ENCODE measurements at regions not wholly inside any gene's neighbourhood (a gene's known extent, or its start where the extent isn't known, plus 50 kb on each side); places are given as distances from the start of the nearest gene placed in this dataset.

- no peak for DNase-seq
- Histone ChIP-seq H3K27me3 (replicated peaks; ENCODE audit: insufficient read depth, low read length) (no peaks in the 10 kb centered on the region), H4K20me1 (ENCODE audit: insufficient read depth, low read length) (no peaks in the 10 kb centered on the region), H3K9me2 (replicated peaks; ENCODE audit: insufficient read depth, low read length) (no peaks in the 10 kb centered on the region), H3F3A (ENCODE audit: insufficient read depth, low read length) (no peaks in the 10 kb centered on the region), H3K4me2 (ENCODE audit: low read depth, low read length) (no peak overlapping the region), H3K9ac (ENCODE audit: low read length) (no peak overlapping the region), H3K79me2 (ENCODE audit: low read length) (no peaks in the 10 kb centered on the region), H3K4me1 (ENCODE audit: low read length) (no peaks in the 10 kb centered on the region), H3K27ac (ENCODE audit: low read length) (no peak overlapping the region), H3K36me3 (replicated peaks; ENCODE audit: insufficient read depth, low read length) (no peaks in the 10 kb centered on the region), H3K4me3 (ENCODE audit: low read length) (no peak overlapping the region), H3K9me3 (replicated peaks; ENCODE audit: insufficient read depth, low read length) (no peaks in the 10 kb centered on the region), H2AFZ (ENCODE audit: low read length) (no peak overlapping the region)
- no peak for TF ChIP-seq CTCF (IDR thresholded peaks at IDR 0.05; ENCODE audit: low read length)
- no peak for TF ChIP-seq EZH2 (optimal IDR thresholded peaks at IDR 0.05; ENCODE audit: low read depth, low read length)
- TF ChIP-seq EZH2phosphoT487 (IDR thresholded peaks at IDR 0.05; ENCODE audit: low read length), result no peak
Observed at GRCh38 chr13:69094485-69094884, 1013.1 kb upstream of the ATXN8OS start.

GRCh38 chr13:69092615-69093322, 1014.9 kb upstream of the ATXN8OS start:
- Histone ChIP-seq H3K9me3 (replicated peaks; ENCODE audit: insufficient read depth, low read length) (no peaks in the 10 kb centered on the region), H3K4me2 (ENCODE audit: low read depth, low read length) (no peak overlapping the region), H3K27me3 (replicated peaks; ENCODE audit: insufficient read depth, low read length) (no peaks in the 10 kb centered on the region), H3K27ac (ENCODE audit: low read length) (no peak overlapping the region), H3F3A (ENCODE audit: insufficient read depth, low read length) (no peaks in the 10 kb centered on the region), H3K9me2 (replicated peaks; ENCODE audit: insufficient read depth, low read length) (no peaks in the 10 kb centered on the region), H3K79me2 (ENCODE audit: low read length) (no peaks in the 10 kb centered on the region), H3K9ac (ENCODE audit: low read length) (no peak overlapping the region), H3K4me1 (ENCODE audit: low read length) (no peaks in the 10 kb centered on the region), H3K4me3 (ENCODE audit: low read length) (no peak overlapping the region), H3K36me3 (replicated peaks; ENCODE audit: insufficient read depth, low read length) (no peaks in the 10 kb centered on the region), H2AFZ (ENCODE audit: low read length) (no peak overlapping the region), H4K20me1 (ENCODE audit: insufficient read depth, low read length) (no peaks in the 10 kb centered on the region)
- TF ChIP-seq CTCF (IDR thresholded peaks at IDR 0.05; ENCODE audit: low read length) (no peak), EZH2phosphoT487 (IDR thresholded peaks at IDR 0.05; ENCODE audit: low read length) (no peak), EZH2 (optimal IDR thresholded peaks at IDR 0.05; ENCODE audit: low read depth, low read length) (no peak)
- no peak for DNase-seq

- Histone ChIP-seq H3K27ac (ENCODE audit: low read length) (no peak overlapping the region), H3K4me2 (ENCODE audit: low read depth, low read length) (no peak overlapping the region), H3K27me3 (replicated peaks; ENCODE audit: insufficient read depth, low read length) (no peaks in the 10 kb centered on the region), H3K9me2 (replicated peaks; ENCODE audit: insufficient read depth, low read length) (no peaks in the 10 kb centered on the region), H3K9me3 (replicated peaks; ENCODE audit: insufficient read depth, low read length) (no peaks in the 10 kb centered on the region), H3K9ac (ENCODE audit: low read length) (no peak overlapping the region), H4K20me1 (ENCODE audit: insufficient read depth, low read length) (no peaks in the 10 kb centered on the region), H2AFZ (ENCODE audit: low read length) (no peak overlapping the region), H3K4me1 (ENCODE audit: low read length) (no peaks in the 10 kb centered on the region), H3K36me3 (replicated peaks; ENCODE audit: insufficient read depth, low read length) (no peaks in the 10 kb centered on the region), H3K4me3 (ENCODE audit: low read length) (no peak overlapping the region), H3K79me2 (ENCODE audit: low read length) (no peaks in the 10 kb centered on the region), H3F3A (ENCODE audit: insufficient read depth, low read length) (no peaks in the 10 kb centered on the region)
- TF ChIP-seq EZH2phosphoT487 (IDR thresholded peaks at IDR 0.05; ENCODE audit: low read length), result no peak
- TF ChIP-seq CTCF (IDR thresholded peaks at IDR 0.05; ENCODE audit: low read length), result no peak
- TF ChIP-seq EZH2 (optimal IDR thresholded peaks at IDR 0.05; ENCODE audit: low read depth, low read length), result no peak
- DNase-seq, result no peak
Observed at GRCh38 chr13:69077267-69077666, 1030.4 kb upstream of the ATXN8OS start.
